K562 (cell line): ENCODE measurements at regions not wholly inside any gene's neighbourhood (a gene's known extent, or its start where the extent isn't known, plus 50 kb on each side); places are given as distances from the start of the nearest gene placed in this dataset.
A peak's percentile ranks its signal among the peaks of the same experiment; 100 is the strongest.

ENCODE experiments used
- BCOR ChIP-seq: fragments of 450-650 bp; IDR thresholded peaks from 2 replicates; pipeline ENCODE4 v1.6.1; 2016
- BMI1 ChIP-seq: fragments of 150-350 bp; IDR thresholded peaks from 2 replicates; pipeline ENCODE4 v1.6.1; 2014; ENCODE audit warnings: low read length
- CBX5 ChIP-seq: IDR thresholded peaks from 2 replicates; pipeline ENCODE4 v1.6.1; 2014; ENCODE audit warnings: low read depth, borderline replicate concordance
- CHD2 ChIP-seq: IDR thresholded peaks from 2 replicates; pipeline ENCODE4 v1.6.1; 2011; ENCODE audit warnings: low read depth, low read length
- EHMT2 ChIP-seq: fragments of 450-650 bp; IDR thresholded peaks from 2 replicates; pipeline ENCODE4 v1.6.1; 2018; ENCODE audit warnings: antibody characterized with exemption
- EWSR1 ChIP-seq: fragments of 450-650 bp; IDR thresholded peaks from 2 replicates; pipeline ENCODE4 v1.6.1; 2018; ENCODE audit warnings: borderline replicate concordance, mild to moderate bottlenecking, low read depth, moderate library complexity; ENCODE audit not compliant: partially characterized antibody
- GTF2A2 ChIP-seq: IDR thresholded peaks from 2 replicates; pipeline ENCODE4 v1.6.1; 2016; ENCODE audit warnings: mild to moderate bottlenecking, missing genetic modification characterization, missing compliant biosample characterization
- HMG20A ChIP-seq: fragments of 450-650 bp; formaldehyde crosslinking; conservative IDR thresholded peaks from 2 replicates; pipeline ENCODE4 v1.4.0; 2020; ENCODE audit warnings: mild to moderate bottlenecking, mixed read lengths
- HNRNPL ChIP-seq: fragments of 200-400 bp; formaldehyde crosslinking; IDR thresholded peaks from 2 replicates; pipeline ENCODE4 v1.6.1; 2017; ENCODE audit warnings: low read depth, mild to moderate bottlenecking, low read length
- MEIS2 ChIP-seq: fragments of 450-650 bp; IDR thresholded peaks from 2 replicates; pipeline ENCODE4 v1.6.1; 2014; ENCODE audit warnings: mild to moderate bottlenecking; ENCODE audit not compliant: partially characterized antibody
- NCOR1 ChIP-seq: fragments of 450-650 bp; IDR thresholded peaks from 2 replicates; pipeline ENCODE4 v1.6.1; 2016; ENCODE audit warnings: mild to moderate bottlenecking, moderate library complexity
- PCBP2 ChIP-seq: fragments of 200-400 bp; formaldehyde crosslinking; IDR thresholded peaks from 2 replicates; pipeline ENCODE4 v1.6.1; 2018; ENCODE audit warnings: low read length, low read depth, mild to moderate bottlenecking, moderate library complexity; ENCODE audit not compliant: poor library complexity, severe bottlenecking
- PRPF4 ChIP-seq: fragments of 200-400 bp; formaldehyde crosslinking; IDR thresholded peaks from one replicate; pipeline ENCODE4 v1.6.1; 2017; ENCODE audit warnings: low read length, low read depth, mild to moderate bottlenecking; ENCODE audit not compliant: insufficient read depth, poor library complexity, severe bottlenecking
- RAD51 ChIP-seq: fragments of 450-650 bp; IDR thresholded peaks from 2 replicates; pipeline ENCODE4 v1.7.1; 2016; ENCODE audit warnings: low read depth, mild to moderate bottlenecking, borderline replicate concordance
- SIRT6 ChIP-seq: IDR thresholded peaks from one replicate; pipeline ENCODE4 v1.6.1; 2012; ENCODE audit warnings: low read depth, mild to moderate bottlenecking, control low read depth, inconsistent platforms, low read length, moderate library complexity
- ZBTB1 ChIP-seq: sonication (generic); formaldehyde crosslinking; IDR thresholded peaks from 2 replicates; pipeline ENCODE4 v1.8.1; 2023; ENCODE audit warnings: missing genetic modification reagents, low read depth, mild to moderate bottlenecking, borderline replicate concordance
- ZNF507 ChIP-seq: conservative IDR thresholded peaks from 2 replicates; pipeline ENCODE4 v1.6.1; 2017; ENCODE audit warnings: missing genetic modification characterization, missing compliant biosample characterization
- ZNF785 ChIP-seq: fragments of 250-450 bp; sonication (Bioruptor Pico); IDR thresholded peaks from 2 replicates; pipeline ENCODE4 v1.4.0; 2020; ENCODE audit warnings: mild to moderate bottlenecking
- TF ChIP-seq, protein P1 (sequence below): fragments of 450-650 bp; formaldehyde crosslinking; IDR thresholded peaks from 2 replicates; pipeline ENCODE4 v1.4.0; 2020; ENCODE audit warnings: mild to moderate bottlenecking, moderate library complexity
- TF ChIP-seq, protein P2 (sequence below): sonication (generic); IDR thresholded peaks from 2 replicates; pipeline ENCODE4 v1.6.1; 2016
- TF ChIP-seq, protein P3 (sequence below), 2 experiments: fragments of 450-650 bp; IDR thresholded peaks; 2 replicates each; pipeline ENCODE4 v1.6.1; 2016
- TF ChIP-seq, protein P4 (sequence below): IDR thresholded peaks from 2 replicates; pipeline ENCODE4 v1.6.1; 2011; ENCODE audit not compliant: insufficient read length; ENCODE audit errors: extremely low read depth
- TF ChIP-seq, protein P5 (sequence below): fragments of 450-650 bp; conservative IDR thresholded peaks from 2 replicates; pipeline ENCODE4 v1.6.1; 2016; ENCODE audit warnings: missing genetic modification characterization, low read depth, mild to moderate bottlenecking, missing compliant biosample characterization, moderate library complexity
- TF ChIP-seq, protein P6 (sequence below), 2 experiments: fragments of 250-450 bp in 1 of 2; fragments of 450-650 bp in 1 of 2; sonication (Bioruptor Pico) in 1 of 2; IDR thresholded peaks; 2 replicates each; pipeline versions ENCODE4 v1.6.1 to v1.8.0; 2016 to 2021; ENCODE audit warnings: mild to moderate bottlenecking in 2 of 2, moderate library complexity in 2 of 2, missing compliant biosample characterization in 1 of 2, missing genetic modification characterization in 1 of 2

DNA sequence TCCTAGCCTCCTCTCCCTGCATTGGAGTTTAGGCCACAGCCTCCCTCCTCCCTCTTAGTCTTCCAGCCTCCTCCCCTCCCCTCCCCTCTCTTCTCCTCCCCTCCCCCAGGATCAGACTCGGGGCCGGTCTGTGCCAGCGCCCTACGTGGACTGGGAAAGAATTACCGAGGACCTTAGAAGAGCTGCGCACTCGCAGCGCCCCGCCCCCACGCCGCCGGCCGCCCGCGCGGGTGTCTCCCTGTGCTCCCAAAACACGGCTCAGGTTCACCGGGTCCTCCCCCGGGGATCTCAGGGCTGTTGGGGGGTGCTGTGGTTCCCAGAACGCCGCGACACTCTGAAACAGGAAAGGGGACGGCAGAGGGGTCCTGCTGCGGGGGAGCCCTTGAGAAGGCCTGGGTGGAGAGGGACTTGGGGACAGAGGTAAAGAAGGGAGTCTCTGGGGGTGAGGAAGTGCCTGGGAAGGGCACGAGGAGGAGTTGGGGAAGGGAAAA lies 122.3 kb upstream of the TBL1X start (continued):
- TF ChIP-seq MEIS2 = no peak
- peak; percentile 69 for TF ChIP-seq NCOR1
- TF ChIP-seq, protein P1, sequence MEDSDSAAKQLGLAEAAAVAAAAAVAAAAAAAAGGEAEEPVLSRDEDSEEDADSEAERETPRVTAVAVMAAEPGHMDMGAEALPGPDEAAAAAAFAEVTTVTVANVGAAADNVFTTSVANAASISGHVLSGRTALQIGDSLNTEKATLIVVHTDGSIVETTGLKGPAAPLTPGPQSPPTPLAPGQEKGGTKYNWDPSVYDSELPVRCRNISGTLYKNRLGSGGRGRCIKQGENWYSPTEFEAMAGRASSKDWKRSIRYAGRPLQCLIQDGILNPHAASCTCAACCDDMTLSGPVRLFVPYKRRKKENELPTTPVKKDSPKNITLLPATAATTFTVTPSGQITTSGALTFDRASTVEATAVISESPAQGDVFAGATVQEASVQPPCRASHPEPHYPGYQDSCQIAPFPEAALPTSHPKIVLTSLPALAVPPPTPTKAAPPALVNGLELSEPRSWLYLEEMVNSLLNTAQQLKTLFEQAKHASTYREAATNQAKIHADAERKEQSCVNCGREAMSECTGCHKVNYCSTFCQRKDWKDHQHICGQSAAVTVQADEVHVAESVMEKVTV (CRISPR knock-in tag) = no peak
- no peak for TF ChIP-seq ZNF507
- no peak for TF ChIP-seq EHMT2
- no peak for TF ChIP-seq PCBP2
- TF ChIP-seq, protein P2, sequence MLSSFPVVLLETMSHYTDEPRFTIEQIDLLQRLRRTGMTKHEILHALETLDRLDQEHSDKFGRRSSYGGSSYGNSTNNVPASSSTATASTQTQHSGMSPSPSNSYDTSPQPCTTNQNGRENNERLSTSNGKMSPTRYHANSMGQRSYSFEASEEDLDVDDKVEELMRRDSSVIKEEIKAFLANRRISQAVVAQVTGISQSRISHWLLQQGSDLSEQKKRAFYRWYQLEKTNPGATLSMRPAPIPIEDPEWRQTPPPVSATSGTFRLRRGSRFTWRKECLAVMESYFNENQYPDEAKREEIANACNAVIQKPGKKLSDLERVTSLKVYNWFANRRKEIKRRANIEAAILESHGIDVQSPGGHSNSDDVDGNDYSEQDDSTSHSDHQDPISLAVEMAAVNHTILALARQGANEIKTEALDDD = no peak
- TF ChIP-seq, protein P3, sequence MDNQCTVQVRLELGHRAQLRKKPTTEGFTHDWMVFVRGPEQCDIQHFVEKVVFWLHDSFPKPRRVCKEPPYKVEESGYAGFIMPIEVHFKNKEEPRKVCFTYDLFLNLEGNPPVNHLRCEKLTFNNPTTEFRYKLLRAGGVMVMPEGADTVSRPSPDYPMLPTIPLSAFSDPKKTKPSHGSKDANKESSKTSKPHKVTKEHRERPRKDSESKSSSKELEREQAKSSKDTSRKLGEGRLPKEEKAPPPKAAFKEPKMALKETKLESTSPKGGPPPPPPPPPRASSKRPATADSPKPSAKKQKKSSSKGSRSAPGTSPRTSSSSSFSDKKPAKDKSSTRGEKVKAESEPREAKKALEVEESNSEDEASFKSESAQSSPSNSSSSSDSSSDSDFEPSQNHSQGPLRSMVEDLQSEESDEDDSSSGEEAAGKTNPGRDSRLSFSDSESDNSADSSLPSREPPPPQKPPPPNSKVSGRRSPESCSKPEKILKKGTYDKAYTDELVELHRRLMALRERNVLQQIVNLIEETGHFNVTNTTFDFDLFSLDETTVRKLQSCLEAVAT (IDR thresholded peaks at IDR 0.05) = no peak
- TF ChIP-seq HMG20A = no peak
- no peak for TF ChIP-seq SIRT6
- no peak for TF ChIP-seq ZNF785 (CRISPR knock-in tag)
- TF ChIP-seq, protein P4, sequence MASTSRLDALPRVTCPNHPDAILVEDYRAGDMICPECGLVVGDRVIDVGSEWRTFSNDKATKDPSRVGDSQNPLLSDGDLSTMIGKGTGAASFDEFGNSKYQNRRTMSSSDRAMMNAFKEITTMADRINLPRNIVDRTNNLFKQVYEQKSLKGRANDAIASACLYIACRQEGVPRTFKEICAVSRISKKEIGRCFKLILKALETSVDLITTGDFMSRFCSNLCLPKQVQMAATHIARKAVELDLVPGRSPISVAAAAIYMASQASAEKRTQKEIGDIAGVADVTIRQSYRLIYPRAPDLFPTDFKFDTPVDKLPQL = no peak
- peak; percentile 49 for TF ChIP-seq PRPF4
- no peak for TF ChIP-seq BMI1
- TF ChIP-seq, protein P5, sequence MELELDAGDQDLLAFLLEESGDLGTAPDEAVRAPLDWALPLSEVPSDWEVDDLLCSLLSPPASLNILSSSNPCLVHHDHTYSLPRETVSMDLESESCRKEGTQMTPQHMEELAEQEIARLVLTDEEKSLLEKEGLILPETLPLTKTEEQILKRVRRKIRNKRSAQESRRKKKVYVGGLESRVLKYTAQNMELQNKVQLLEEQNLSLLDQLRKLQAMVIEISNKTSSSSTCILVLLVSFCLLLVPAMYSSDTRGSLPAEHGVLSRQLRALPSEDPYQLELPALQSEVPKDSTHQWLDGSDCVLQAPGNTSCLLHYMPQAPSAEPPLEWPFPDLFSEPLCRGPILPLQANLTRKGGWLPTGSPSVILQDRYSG (tag) = no peak
- no peak for TF ChIP-seq CBX5
- TF ChIP-seq CHD2 = peak; percentile 66
- no peak for TF ChIP-seq BCOR
- TF ChIP-seq ZBTB1 = no peak
- no peak for TF ChIP-seq EWSR1
- TF ChIP-seq GTF2A2 (tag) = no peak
- TF ChIP-seq, protein P6, sequence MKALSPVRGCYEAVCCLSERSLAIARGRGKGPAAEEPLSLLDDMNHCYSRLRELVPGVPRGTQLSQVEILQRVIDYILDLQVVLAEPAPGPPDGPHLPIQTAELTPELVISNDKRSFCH (CRISPR knock-in tag; IDR thresholded peaks at IDR 0.05) = no peak
- TF ChIP-seq, protein P6 (tag; IDR thresholded peaks at IDR 0.05) = no peak
- TF ChIP-seq RAD51 = no peak
- no peak for TF ChIP-seq HNRNPL
